Aorta (tissue), 5 donors: ENCODE measurements at regions not wholly inside any gene's neighbourhood (a gene's known extent, or its start where the extent isn't known, plus 50 kb on each side); places are given as distances from the start of the nearest gene placed in this dataset.

Experiments used
- ATAC-seq: fragments of 200-7000 bp; cut with Tn5 transposase; one replicate; pipeline ENCODE4 v1.9.1; 2022; ENCODE audit warnings: moderate library complexity; ENCODE audit not compliant: low FRiP score
- DNase-seq, 2 donors: peaks; one replicate each; pipeline ENCODE4 v3.0.0-alpha.2; 2020
- H3K27ac ChIP-seq, 2 donors: one replicate each; pipeline ENCODE4 v1.5.1; 2013; ENCODE audit warnings: low read length in 2 of 2, mild to moderate bottlenecking in 2 of 2, moderate library complexity in 2 of 2, control low read depth in 1 of 2, inconsistent platforms in 1 of 2, low read depth in 1 of 2
- H3K27me3 ChIP-seq, 2 donors: one replicate each; pipeline ENCODE4 v1.6.1; 2013; ENCODE audit warnings: control low read depth in 1 of 2, low read length in 1 of 2, mild to moderate bottlenecking in 1 of 2, moderate library complexity in 1 of 2; ENCODE audit not compliant: insufficient read depth in 2 of 2, control insufficient read depth in 1 of 2
- H3K36me3 ChIP-seq, 2 donors: one replicate each; pipeline ENCODE4 v1.6.1; 2013; ENCODE audit warnings: control low read depth in 1 of 2, low read length in 1 of 2, mild to moderate bottlenecking in 1 of 2; ENCODE audit not compliant: insufficient read depth in 2 of 2, control insufficient read depth in 1 of 2
- H3K4me1 ChIP-seq, 2 donors: one replicate each; pipeline ENCODE4 v1.6.1; 2013; ENCODE audit warnings: low read length in 2 of 2, control low read depth in 1 of 2, mild to moderate bottlenecking in 1 of 2, moderate library complexity in 1 of 2; ENCODE audit not compliant: insufficient read depth in 2 of 2, control insufficient read depth in 1 of 2
- H3K4me3 ChIP-seq, 2 donors: one replicate each; pipeline ENCODE4 v1.5.1; 2013; ENCODE audit warnings: low read length in 2 of 2, control low read depth in 1 of 2, mild to moderate bottlenecking in 1 of 2
- H3K9me3 ChIP-seq: one replicate; pipeline ENCODE4 v1.6.1; 2013; ENCODE audit warnings: mild to moderate bottlenecking, low read length; ENCODE audit not compliant: control insufficient read depth
- WGBS, 2 donors: extraction: QIAGEN DNeasy Blood & Tissue Kit; methylation state at CpG; one replicate each; pipeline ENCODE4 v1.1.7; 2013; 5-methylcytosine and 5-hydroxymethylcytosine counted together
- intact Hi-C, 2 donors: fragments of 100-400 bp; cut with DNase I; formaldehyde crosslinking; loops; one replicate each; pipeline versions ENCODE4 v1.14.2 to v1.15.0; 2022
- donor health status: healthy with polysubstance abuse.
- donor health status: Bipolar disorder and iron deficiency.
- donor health status: DM: no; HTN: no; CAD: no.
- donor health status: DM: no; HTN: no; CAD: no.
- donor health status: DM: yes; HTN: yes; CAD: no.

GRCh38 chr15:75125935-75126334, 75.7 kb upstream of the C15orf39 start:
- intact Hi-C loops: no loop called here
- no peaks in the 10 kb centered on the region for H3K4me1 ChIP-seq
- DNase-seq: no peak
- no peak overlapping the region for H3K4me3 ChIP-seq
- H3K36me3 ChIP-seq: no peaks in the 10 kb centered on the region
- ATAC-seq: no peak
- WGBS, 2 donors: 93 to 95% methylated on average over 5 of the region's 5 CpGs
- H3K27me3 ChIP-seq: no peaks in the 10 kb centered on the region
- no peak overlapping the region for H3K27ac ChIP-seq
- H3K9me3 ChIP-seq: no peaks in the 10 kb centered on the region

- ATAC-seq: no peak
- Histone ChIP-seq H3K4me1 (no peaks in the 10 kb centered on the region), H3K27me3 (no peaks in the 10 kb centered on the region), H3K4me3 (no peak overlapping the region), H3K36me3 (no peaks in the 10 kb centered on the region), H3K27ac (no peak overlapping the region), H3K9me3 (no peaks in the 10 kb centered on the region)
- WGBS, 2 donors: 95 to 96% methylated on average over 10 of the region's 10 CpGs
- intact Hi-C loops: no loop called here
- peak in 1 of 2 donors; percentile 54 for DNase-seq
Measured at GRCh38 chr15:75126864-75127580, 74.7 kb upstream of the C15orf39 start.

- intact Hi-C loops: no loop called here
- Histone ChIP-seq H3K36me3 (no peaks in the 10 kb centered on the region), H3K9me3 (no peaks in the 10 kb centered on the region), H3K4me3 (no peak overlapping the region), H3K27ac (no peak overlapping the region), H3K4me1 (no peaks in the 10 kb centered on the region), H3K27me3 (no peaks in the 10 kb centered on the region)
- ATAC-seq (no peak), DNase-seq (peak in 1 of 2 donors; percentile 39)
- 80 to 85% methylated on average over 4 of the region's 4 CpGs for WGBS, 2 donors
Measured at GRCh38 chr15:75129788-75130187, 71.9 kb upstream of the C15orf39 start.

DNA sequence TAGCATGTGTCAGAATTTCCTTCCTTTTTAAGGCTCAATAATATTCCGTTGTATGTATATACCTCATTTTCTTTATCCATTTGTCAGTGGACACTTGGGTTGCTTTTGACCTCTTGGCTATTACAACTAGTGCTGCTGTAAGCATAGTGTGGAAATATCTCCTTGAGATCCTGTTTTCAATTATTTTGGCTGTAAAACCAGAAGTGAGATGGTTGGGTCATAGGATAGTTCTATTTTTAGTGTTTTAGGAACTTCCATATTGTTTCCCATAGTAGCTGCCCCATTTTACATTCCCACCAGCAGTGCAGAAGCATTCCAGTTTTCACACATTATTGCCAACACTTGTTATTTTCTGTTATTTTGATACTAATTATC, 70.4 kb upstream of the C15orf39 start:
- DNase-seq (no peak), ATAC-seq (peak; percentile 48)
- intact Hi-C loops: no loop called here
- Histone ChIP-seq H3K4me3 (no peak overlapping the region), H3K4me1 (no peaks in the 10 kb centered on the region), H3K27me3 (no peaks in the 10 kb centered on the region), H3K9me3 (no peaks in the 10 kb centered on the region), H3K27ac (no peak overlapping the region), H3K36me3 (no peaks in the 10 kb centered on the region)
- WGBS, 2 donors: 95 to 98% methylated on average over 1 of the region's 1 CpG

DNA sequence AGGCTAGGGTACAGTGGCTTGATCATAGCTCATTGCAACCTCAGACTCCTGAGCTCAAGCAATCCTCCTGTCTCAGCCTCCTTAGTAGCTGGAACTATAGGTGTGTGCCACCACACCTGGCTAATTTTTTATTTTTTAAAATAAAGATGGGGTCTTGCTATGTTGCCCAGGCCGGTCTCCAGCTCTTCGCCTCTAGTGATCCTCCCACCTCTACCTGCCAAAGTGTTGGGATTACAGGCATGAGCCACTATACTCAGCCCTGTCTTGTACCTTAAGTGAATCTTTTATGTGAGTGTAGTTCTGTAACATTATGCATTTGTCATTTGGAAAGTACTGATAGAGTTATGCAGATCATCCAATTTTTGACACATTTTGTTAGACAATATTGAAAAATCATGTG, 66.9 kb upstream of the C15orf39 start:
- Histone ChIP-seq H3K9me3 (no peaks in the 10 kb centered on the region), H3K27me3 (no peaks in the 10 kb centered on the region), H3K4me1 (no peaks in the 10 kb centered on the region), H3K27ac (no peak overlapping the region), H3K4me3 (no peak overlapping the region), H3K36me3 (no peaks in the 10 kb centered on the region)
- intact Hi-C loops: no loop called here
- 95 to 98% methylated on average over 2 of the region's 2 CpGs for WGBS, 2 donors
- ATAC-seq (no peak), DNase-seq (no peak)

- no peak overlapping the region for H3K4me3 ChIP-seq
- H3K4me1 ChIP-seq: no peaks in the 10 kb centered on the region
- H3K27me3 ChIP-seq: no peaks in the 10 kb centered on the region
- DNase-seq (no peak), ATAC-seq (no peak)
- H3K36me3 ChIP-seq: no peaks in the 10 kb centered on the region
- H3K9me3 ChIP-seq: no peaks in the 10 kb centered on the region
- WGBS, 2 donors: 71% methylated on average over 3 of the region's 3 CpGs
- no peak overlapping the region for H3K27ac ChIP-seq
- intact Hi-C loops: no loop called here
Measured at GRCh38 chr15:75136118-75136517, 65.6 kb upstream of the C15orf39 start.

- ATAC-seq: no peak
- no peak overlapping the region for H3K4me3 ChIP-seq
- no peak for DNase-seq
- 96 to 98% methylated on average over 2 of the region's 2 CpGs for WGBS, 2 donors
- H3K27ac ChIP-seq: no peak overlapping the region
- H3K4me1 ChIP-seq: no peaks in the 10 kb centered on the region
- H3K27me3 ChIP-seq: no peaks in the 10 kb centered on the region
- intact Hi-C loops: no loop called here
- H3K36me3 ChIP-seq: no peaks in the 10 kb centered on the region
- no peaks in the 10 kb centered on the region for H3K9me3 ChIP-seq
Measured at GRCh38 chr15:75136758-75137157, 64.9 kb upstream of the C15orf39 start.

DNA sequence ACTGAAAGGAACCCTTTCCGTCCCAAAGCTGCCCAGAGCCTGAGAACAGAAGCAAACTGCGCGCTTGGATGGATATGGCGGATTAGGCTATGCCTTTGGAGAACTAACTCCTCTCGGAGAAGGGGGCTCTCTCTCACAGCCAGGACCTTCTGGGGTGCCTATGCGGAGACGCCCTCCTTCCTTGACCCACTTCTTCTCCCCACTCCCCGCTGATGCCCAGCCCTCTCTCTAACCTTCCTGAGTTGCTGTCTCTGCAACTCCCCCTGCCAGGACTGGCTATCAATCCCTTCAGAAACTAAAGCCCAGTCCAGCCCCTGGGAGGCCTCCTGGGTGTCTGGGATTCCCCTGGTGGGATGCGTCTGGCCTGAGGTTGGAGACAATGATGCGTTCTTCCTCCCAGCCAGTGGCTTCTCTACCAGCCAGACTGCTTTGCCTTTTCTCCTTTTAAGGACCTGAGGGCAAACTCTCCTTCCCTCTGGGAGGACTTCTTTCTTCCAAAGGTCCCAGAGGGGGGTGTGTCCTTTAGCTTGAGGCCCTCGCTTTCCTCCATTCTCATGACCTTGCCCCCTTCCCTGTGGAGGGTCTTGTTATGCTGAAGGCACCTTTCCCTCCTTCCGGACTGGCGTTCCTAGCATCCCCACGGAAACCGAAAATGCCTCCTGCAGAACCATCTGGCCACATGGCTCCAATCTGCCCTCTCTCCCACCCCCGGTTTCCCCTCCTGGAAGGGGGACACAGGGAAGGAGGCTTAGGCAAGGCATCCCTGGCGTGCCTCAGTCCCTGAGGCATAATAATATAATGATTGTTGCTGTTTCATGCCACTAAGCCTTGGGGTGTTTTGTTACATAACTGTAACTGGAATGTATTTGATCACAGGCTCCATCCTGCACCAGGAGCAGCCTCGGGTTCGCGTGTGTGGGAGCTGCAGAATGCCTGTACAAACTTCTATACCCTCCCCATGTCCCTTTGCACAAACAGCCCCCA, 63.4 kb upstream of the C15orf39 start:
- H3K36me3 ChIP-seq: no peaks in the 10 kb centered on the region
- ATAC-seq (no peak), DNase-seq (peak in 1 of 2 donors; percentile 43)
- peaks cover 6% of the 10 kb centered on the region for H3K9me3 ChIP-seq
- no peak overlapping the region for H3K4me3 ChIP-seq
- intact Hi-C loops: no loop called here
- 72 to 80% methylated on average over 20 of the region's 20 CpGs for WGBS, 2 donors
- no peaks in the 10 kb centered on the region for H3K4me1 ChIP-seq
- H3K27me3 ChIP-seq: no peaks in the 10 kb centered on the region
- no peak overlapping the region for H3K27ac ChIP-seq
